ENCODE measurements at regions not wholly inside any gene's neighbourhood (a gene's known extent, or its start where the extent isn't known, plus 50 kb on each side); places are given as distances from the start of the nearest gene placed in this dataset.

DNA sequence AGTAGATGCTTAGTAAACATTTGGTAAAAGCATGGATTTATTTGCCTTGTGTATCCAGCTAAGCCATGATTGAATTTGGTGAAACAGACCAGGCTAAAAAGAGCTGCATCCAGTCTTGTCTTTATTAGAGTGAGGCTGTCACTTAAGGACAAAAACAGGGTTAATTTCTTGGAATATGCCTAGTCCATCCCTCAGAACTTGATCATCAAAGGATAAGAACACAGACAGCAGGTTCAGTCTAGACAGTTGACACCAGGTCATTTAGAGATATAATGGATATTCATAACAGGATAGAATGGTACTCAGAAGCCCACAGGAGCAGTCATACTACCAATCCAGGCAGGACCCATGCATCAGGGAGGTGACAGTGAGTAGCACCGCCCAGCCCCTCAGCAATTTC is 434.9 kb upstream of the ST6GAL2 start:
- intact Hi-C loops (cut with micrococcal nuclease; ENCODE audit: unreplicated experiment), result no loop called here

DNA sequence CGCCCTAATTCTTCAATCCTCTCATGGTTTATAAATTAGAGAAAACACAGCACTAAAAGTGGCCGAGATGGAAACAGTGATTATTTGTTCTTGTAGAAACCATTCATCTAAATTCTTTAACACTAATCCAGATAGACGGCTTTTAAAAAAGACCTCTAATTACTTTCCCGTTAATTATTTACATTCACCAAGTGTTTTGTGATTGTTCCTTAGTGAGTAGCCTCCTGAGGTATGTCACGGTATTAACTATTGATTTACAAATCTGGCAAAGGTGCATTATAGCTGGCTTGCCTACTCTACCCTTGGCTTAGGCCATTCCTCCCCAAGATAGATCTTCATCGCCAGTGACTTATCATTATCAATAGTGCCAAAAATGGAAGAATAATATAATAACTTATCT is 436.4 kb upstream of the ST6GAL2 start:
- H3K9me2 ChIP-seq (ENCODE audit: insufficient read depth), result no peaks in the 10 kb centered on the region
- no peaks in the 10 kb centered on the region for H3K4me1 ChIP-seq (replicated peaks; ENCODE audit: insufficient read depth)
- H2AFZ ChIP-seq, result no peak overlapping the region
- DNase-seq, result no peak
- BruUV-seq (replicated peaks), result no TSS peak
- intact Hi-C loops (cut with micrococcal nuclease; ENCODE audit: unreplicated experiment), result no loop called here
- no peaks in the 10 kb centered on the region for H3K36me3 ChIP-seq (ENCODE audit: low read depth)
- H3K27ac ChIP-seq, result no peak overlapping the region
- H3K4me2 ChIP-seq, result no peak overlapping the region
- TF ChIP-seq, protein P1, sequence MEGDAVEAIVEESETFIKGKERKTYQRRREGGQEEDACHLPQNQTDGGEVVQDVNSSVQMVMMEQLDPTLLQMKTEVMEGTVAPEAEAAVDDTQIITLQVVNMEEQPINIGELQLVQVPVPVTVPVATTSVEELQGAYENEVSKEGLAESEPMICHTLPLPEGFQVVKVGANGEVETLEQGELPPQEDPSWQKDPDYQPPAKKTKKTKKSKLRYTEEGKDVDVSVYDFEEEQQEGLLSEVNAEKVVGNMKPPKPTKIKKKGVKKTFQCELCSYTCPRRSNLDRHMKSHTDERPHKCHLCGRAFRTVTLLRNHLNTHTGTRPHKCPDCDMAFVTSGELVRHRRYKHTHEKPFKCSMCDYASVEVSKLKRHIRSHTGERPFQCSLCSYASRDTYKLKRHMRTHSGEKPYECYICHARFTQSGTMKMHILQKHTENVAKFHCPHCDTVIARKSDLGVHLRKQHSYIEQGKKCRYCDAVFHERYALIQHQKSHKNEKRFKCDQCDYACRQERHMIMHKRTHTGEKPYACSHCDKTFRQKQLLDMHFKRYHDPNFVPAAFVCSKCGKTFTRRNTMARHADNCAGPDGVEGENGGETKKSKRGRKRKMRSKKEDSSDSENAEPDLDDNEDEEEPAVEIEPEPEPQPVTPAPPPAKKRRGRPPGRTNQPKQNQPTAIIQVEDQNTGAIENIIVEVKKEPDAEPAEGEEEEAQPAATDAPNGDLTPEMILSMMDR (conservative IDR thresholded peaks at IDR 0.05), result no peak
- TF ChIP-seq EZH2 (IDR thresholded peaks at IDR 0.05; ENCODE audit: low read depth), result no peak
- no peaks in the 10 kb centered on the region for H4K20me1 ChIP-seq (ENCODE audit: insufficient read depth)
- ChIA-PET POLR2A (ENCODE audit: unreplicated experiment) (no interaction called here), CTCF (no interaction called here)
- H3F3A ChIP-seq (ENCODE audit: insufficient read depth, low read depth), result no peaks in the 10 kb centered on the region
- no peak overlapping the region for H3K4me3 ChIP-seq
- no peaks in the 10 kb centered on the region for H3K9me3 ChIP-seq (ENCODE audit: insufficient read depth, low read depth)
- no peaks in the 10 kb centered on the region for H3K79me2 ChIP-seq (ENCODE audit: low read depth)
- no peaks in the 10 kb centered on the region for H3K27me3 ChIP-seq (ENCODE audit: insufficient read depth, low read depth)

More for the DNA sequence above, 434.9 kb upstream of the ST6GAL2 start:
- CTCF ChIA-PET, result no interaction called here
- Histone ChIP-seq H3K9me3 (ENCODE audit: insufficient read depth, low read depth) (no peaks in the 10 kb centered on the region), H2AFZ (no peak overlapping the region), H3K9me2 (ENCODE audit: insufficient read depth) (no peaks in the 10 kb centered on the region), H3K27me3 (ENCODE audit: insufficient read depth, low read depth) (no peaks in the 10 kb centered on the region), H3K79me2 (ENCODE audit: low read depth) (no peaks in the 10 kb centered on the region), H3K4me3 (no peak overlapping the region), H3K36me3 (ENCODE audit: low read depth) (no peaks in the 10 kb centered on the region), H3K27ac (no peak overlapping the region), H3F3A (ENCODE audit: insufficient read depth, low read depth) (no peaks in the 10 kb centered on the region), H4K20me1 (ENCODE audit: insufficient read depth) (no peaks in the 10 kb centered on the region), H3K4me2 (no peak overlapping the region), H3K4me1 (replicated peaks; ENCODE audit: insufficient read depth) (no peaks in the 10 kb centered on the region)
- POLR2A ChIA-PET (ENCODE audit: unreplicated experiment), result no interaction called here
- BruUV-seq (replicated peaks), result no TSS peak
- no peak for DNase-seq
- TF ChIP-seq, protein P1 (conservative IDR thresholded peaks at IDR 0.05), result no peak
- no peak for TF ChIP-seq EZH2 (IDR thresholded peaks at IDR 0.05; ENCODE audit: low read depth)

DNA sequence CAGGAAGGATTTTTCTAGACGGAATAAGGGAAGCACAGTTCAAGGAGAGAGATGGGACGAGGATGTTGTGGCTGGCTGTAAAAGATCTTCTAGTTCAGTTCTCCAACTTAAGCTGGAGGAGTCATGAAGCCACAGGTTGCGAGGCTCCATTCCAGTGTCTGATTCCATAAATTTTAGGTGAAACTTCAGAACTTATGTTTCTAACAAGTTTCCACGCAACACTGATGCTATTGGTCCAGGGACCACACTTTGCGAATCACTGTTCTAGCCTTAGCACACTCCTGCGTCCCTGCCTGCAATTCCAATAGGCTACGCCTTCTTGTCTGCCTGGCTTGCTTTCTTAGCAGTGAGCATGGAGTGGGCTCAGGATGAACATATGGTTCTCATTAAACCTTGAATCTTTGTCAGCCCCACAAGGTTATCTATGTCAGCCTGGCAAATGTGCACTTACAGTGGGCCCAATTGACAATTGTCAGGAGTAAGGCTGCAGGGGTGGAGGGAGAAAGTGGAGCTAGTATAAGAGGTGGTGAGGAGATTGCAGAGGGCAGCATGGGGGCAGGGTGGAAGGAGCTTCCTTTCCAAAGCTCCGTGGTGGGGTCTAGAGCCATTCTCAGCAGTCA is 438.1 kb upstream of the ST6GAL2 start:
- Histone ChIP-seq H3F3A (ENCODE audit: insufficient read depth, low read depth) (no peaks in the 10 kb centered on the region), H3K9me3 (ENCODE audit: insufficient read depth, low read depth) (no peaks in the 10 kb centered on the region), H4K20me1 (ENCODE audit: insufficient read depth) (no peaks in the 10 kb centered on the region; the same call in 1 of the 2 replicates), H3K36me3 (ENCODE audit: low read depth) (no peaks in the 10 kb centered on the region), H3K4me1 (replicated peaks; ENCODE audit: insufficient read depth) (no peaks in the 10 kb centered on the region), H3K4me3 (no peak overlapping the region), H3K27ac (no peak overlapping the region), H3K4me2 (no peak overlapping the region), H3K79me2 (ENCODE audit: low read depth) (no peaks in the 10 kb centered on the region), H2AFZ (no peak overlapping the region), H3K9me2 (ENCODE audit: insufficient read depth) (no peaks in the 10 kb centered on the region), H3K27me3 (ENCODE audit: insufficient read depth, low read depth) (no peaks in the 10 kb centered on the region)
- no peak for TF ChIP-seq EZH2 (IDR thresholded peaks at IDR 0.05; ENCODE audit: low read depth)
- TF ChIP-seq, protein P1 (conservative IDR thresholded peaks at IDR 0.05), result no peak
- CTCF ChIA-PET, result no interaction called here
- DNase-seq, result no peak
- intact Hi-C loops (cut with micrococcal nuclease; ENCODE audit: unreplicated experiment), result no loop called here
- no TSS peak for BruUV-seq (replicated peaks)
- POLR2A ChIA-PET (ENCODE audit: unreplicated experiment), result no interaction called here
